Mesothelial cell of epicardium (in vitro differentiated cells): ENCODE measurements at regions not wholly inside any gene's neighbourhood (a gene's known extent, or its start where the extent isn't known, plus 50 kb on each side); places are given as distances from the start of the nearest gene placed in this dataset.

Source experiments
- DNase-seq, 2 experiments: peaks; one replicate each; pipeline ENCODE4 v3.0.0; 2021; ENCODE audit warnings: low spot score in 2 of 2; ENCODE audit not compliant: unreplicated experiment in 2 of 2
- H3K27ac Mint-ChIP-seq: 2 replicates; pipeline ENCODE4 v1.8.0; 2021; ENCODE audit warnings: mixed read lengths
- H3K27me3 Mint-ChIP-seq: 2 replicates; pipeline ENCODE4 v1.8.0; 2021; ENCODE audit warnings: low read depth, mixed read lengths
- H3K36me3 Mint-ChIP-seq: 2 replicates; pipeline ENCODE4 v1.8.0; 2021; ENCODE audit warnings: mixed read lengths
- H3K4me1 Mint-ChIP-seq: 2 replicates; pipeline ENCODE4 v1.8.0; 2021; ENCODE audit warnings: mixed read lengths
- H3K4me3 Mint-ChIP-seq: 2 replicates; pipeline ENCODE4 v1.8.0; 2021; ENCODE audit warnings: mild to moderate bottlenecking, moderate library complexity, mixed read lengths
- H3K9me3 Mint-ChIP-seq: 2 replicates; pipeline ENCODE4 v1.8.0; 2021; ENCODE audit warnings: mixed read lengths
- CTCF ChIP-seq: fragments of 200-600 bp; sonication (generic); IDR thresholded peaks from one replicate; pipeline ENCODE4 v1.5.0; 2021; ENCODE audit warnings: antibody characterized with exemption; ENCODE audit not compliant: unreplicated experiment

DNA sequence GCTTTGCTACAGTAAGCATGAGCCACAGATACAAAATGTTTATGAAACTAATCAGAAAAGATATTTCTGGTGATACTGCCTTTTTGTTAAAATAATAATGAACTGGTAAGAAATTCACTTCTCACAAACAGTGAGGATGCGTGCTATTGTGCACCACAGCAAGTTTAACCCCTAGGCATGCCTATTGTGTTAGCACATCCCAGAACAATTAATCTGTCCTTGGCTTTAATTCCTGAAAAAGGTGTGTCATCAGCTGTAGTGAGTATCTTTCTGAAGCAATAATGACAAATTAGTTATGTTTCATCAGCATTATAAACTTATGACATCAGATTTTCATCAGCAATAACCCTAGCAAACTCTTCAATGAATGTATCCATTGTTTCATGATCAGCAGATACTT, 1307.2 kb downstream of the EFNA5 start:
- peaks cover 2% of the 10 kb centered on the region for H3K36me3 Mint-ChIP-seq
- H3K9me3 Mint-ChIP-seq = peaks cover 17% of the 10 kb centered on the region
- H3K4me3 Mint-ChIP-seq = no peak overlapping the region
- no peak for TF ChIP-seq CTCF
- H3K27ac Mint-ChIP-seq = no peak overlapping the region
- DNase-seq = no peak
- no peaks in the 10 kb centered on the region for H3K27me3 Mint-ChIP-seq
- no peaks in the 10 kb centered on the region for H3K4me1 Mint-ChIP-seq

- no peaks in the 10 kb centered on the region for H3K4me1 Mint-ChIP-seq
- no peak for DNase-seq
- peaks cover 15% of the 10 kb centered on the region for H3K9me3 Mint-ChIP-seq
- TF ChIP-seq CTCF = no peak
- H3K27ac Mint-ChIP-seq = no peak overlapping the region
- H3K4me3 Mint-ChIP-seq = no peak overlapping the region
- H3K36me3 Mint-ChIP-seq = peaks cover 2% of the 10 kb centered on the region
- H3K27me3 Mint-ChIP-seq = no peaks in the 10 kb centered on the region
Measured at GRCh38 chr5:106361905-106362304, 1308.8 kb downstream of the EFNA5 start.

- DNase-seq = no peak
- no peaks in the 10 kb centered on the region for H3K36me3 Mint-ChIP-seq
- peaks cover 21% of the 10 kb centered on the region for H3K9me3 Mint-ChIP-seq
- H3K4me3 Mint-ChIP-seq = no peak overlapping the region
- TF ChIP-seq CTCF = no peak
- H3K27me3 Mint-ChIP-seq = no peaks in the 10 kb centered on the region
- no peak overlapping the region for H3K27ac Mint-ChIP-seq
- no peaks in the 10 kb centered on the region for H3K4me1 Mint-ChIP-seq
Measured at GRCh38 chr5:106331415-106331814, 1339.3 kb downstream of the EFNA5 start.

DNA sequence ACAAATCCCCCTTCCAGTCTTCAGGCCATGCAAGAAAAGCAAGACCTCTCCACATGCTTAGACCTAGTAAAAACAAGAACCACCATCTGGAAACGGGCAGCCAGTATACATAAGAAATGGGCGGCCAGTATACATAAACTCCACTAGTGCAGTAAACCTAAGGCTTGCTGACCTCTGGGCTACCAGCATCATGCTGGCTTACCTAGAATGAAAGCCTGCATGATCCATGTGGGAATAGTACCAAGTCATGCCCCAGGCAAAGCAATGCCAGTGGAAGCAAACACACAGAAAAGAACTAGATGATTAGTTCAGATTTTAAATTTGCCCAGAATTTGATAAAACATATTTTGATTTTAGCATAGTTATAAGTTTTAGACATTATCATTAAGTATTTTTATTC, 1346.4 kb downstream of the EFNA5 start:
- DNase-seq = no peak
- Mint-ChIP-seq H3K27me3 (no peaks in the 10 kb centered on the region), H3K4me3 (no peak overlapping the region), H3K4me1 (no peaks in the 10 kb centered on the region), H3K27ac (no peak overlapping the region), H3K9me3 (peaks cover 6% of the 10 kb centered on the region), H3K36me3 (no peaks in the 10 kb centered on the region)
- TF ChIP-seq CTCF = no peak

GRCh38 chr5:106321242-106321641, 1349.5 kb downstream of the EFNA5 start:
- Mint-ChIP-seq H3K36me3 (no peaks in the 10 kb centered on the region), H3K9me3 (peaks cover 13% of the 10 kb centered on the region), H3K4me1 (no peaks in the 10 kb centered on the region), H3K27ac (no peak overlapping the region), H3K4me3 (no peak overlapping the region), H3K27me3 (no peaks in the 10 kb centered on the region)
- no peak for TF ChIP-seq CTCF
- DNase-seq = no peak

- H3K4me1 Mint-ChIP-seq = peaks cover 5% of the 10 kb centered on the region
- H3K36me3 Mint-ChIP-seq = no peaks in the 10 kb centered on the region
- no peak for DNase-seq
- TF ChIP-seq CTCF = no peak
- no peak overlapping the region for H3K4me3 Mint-ChIP-seq
- H3K27me3 Mint-ChIP-seq = no peaks in the 10 kb centered on the region
- H3K9me3 Mint-ChIP-seq = peaks cover 12% of the 10 kb centered on the region
- H3K27ac Mint-ChIP-seq = no peak overlapping the region
Measured at GRCh38 chr5:106314221-106314824, 1356.4 kb downstream of the EFNA5 start.
